Upper lobe of left lung (tissue), 6 donors: ENCODE measurements at regions not wholly inside any gene's neighbourhood (a gene's known extent, or its start where the extent isn't known, plus 50 kb on each side); places are given as distances from the start of the nearest gene placed in this dataset.
"Not testable (repeated sequence)": the region's sequence is repeated elsewhere in the genome, so short reads cannot be mapped to it uniquely, and the experiment has no call there.

Experiments
- ATAC-seq, 2 donors: fragments of 200-7000 bp; cut with Tn5 transposase; one replicate each; pipeline ENCODE4 v1.9.1; 2022; ENCODE audit warnings: mild to moderate bottlenecking in 2 of 2, moderate library complexity in 2 of 2; ENCODE audit not compliant: low FRiP score in 2 of 2
- DNase-seq, 2 donors: peaks; one replicate each; pipeline ENCODE4 v3.0.0-alpha.2; 2019 to 2020
- H3K27ac ChIP-seq, 4 donors: fragments of 200-600 bp; sonication (generic); one replicate each; pipeline ENCODE4 v1.5.1; 2016 to 2019
- H3K27me3 ChIP-seq, 4 donors: fragments of 200-600 bp; sonication (generic); one replicate each; pipeline ENCODE4 v1.5.1; 2017 to 2019
- H3K36me3 ChIP-seq, 4 donors: fragments of 200-600 bp; sonication (generic); one replicate each; pipeline ENCODE4 v1.5.1; 2016 to 2019
- H3K4me1 ChIP-seq, 4 donors: fragments of 200-600 bp; sonication (generic); one replicate each; pipeline ENCODE4 v1.5.1; 2018 to 2019
- H3K4me3 ChIP-seq, 4 donors: fragments of 200-600 bp; sonication (generic); one replicate each; pipeline ENCODE4 v1.5.1; 2017 to 2019; ENCODE audit warnings: mild to moderate bottlenecking in 2 of 4, moderate library complexity in 1 of 4
- H3K9me3 ChIP-seq, 4 donors: fragments of 200-600 bp; sonication (generic); one replicate each; pipeline ENCODE4 v1.5.1; 2018 to 2019
- EP300 ChIP-seq, 4 donors: sonication (generic); formaldehyde crosslinking; IDR thresholded peaks; one replicate each; pipeline ENCODE4 v1.5.1; 2017; ENCODE audit warnings: antibody characterized with exemption in 4 of 4, control low read depth in 2 of 4
- POLR2A ChIP-seq, 4 donors: fragments of 450-650 bp; IDR thresholded peaks; one replicate each; pipeline ENCODE4 v1.5.1; 2016 to 2017; ENCODE audit warnings: antibody characterized with exemption in 4 of 4, mild to moderate bottlenecking in 2 of 4
- POLR2AphosphoS5 ChIP-seq, 2 donors: sonication (generic); formaldehyde crosslinking; IDR thresholded peaks; one replicate each; pipeline ENCODE4 v1.5.1; 2017; ENCODE audit warnings: antibody characterized with exemption in 2 of 2
- WGBS, 2 donors: methylation state at CpG; one replicate each; pipeline ENCODE4 v1.1.5; 2017 to 2018; 5-methylcytosine and 5-hydroxymethylcytosine counted together
- TF ChIP-seq, protein P1 (sequence below), 6 experiments: fragments of 450-650 bp in 4 of 6; fragments of 200-600 bp in 2 of 6; sonication (generic) in 2 of 6; IDR thresholded peaks; one replicate each; pipeline ENCODE4 v1.5.1; 2016 to 2019; ENCODE audit warnings: antibody characterized with exemption in 6 of 6
- donor health status: DM: no; HTN: no; CAD: no; lungs with moderate emphysema.
- donor health status: DM: no; HTN: yes; CAD: no; lungs with severe emphysema.

DNA sequence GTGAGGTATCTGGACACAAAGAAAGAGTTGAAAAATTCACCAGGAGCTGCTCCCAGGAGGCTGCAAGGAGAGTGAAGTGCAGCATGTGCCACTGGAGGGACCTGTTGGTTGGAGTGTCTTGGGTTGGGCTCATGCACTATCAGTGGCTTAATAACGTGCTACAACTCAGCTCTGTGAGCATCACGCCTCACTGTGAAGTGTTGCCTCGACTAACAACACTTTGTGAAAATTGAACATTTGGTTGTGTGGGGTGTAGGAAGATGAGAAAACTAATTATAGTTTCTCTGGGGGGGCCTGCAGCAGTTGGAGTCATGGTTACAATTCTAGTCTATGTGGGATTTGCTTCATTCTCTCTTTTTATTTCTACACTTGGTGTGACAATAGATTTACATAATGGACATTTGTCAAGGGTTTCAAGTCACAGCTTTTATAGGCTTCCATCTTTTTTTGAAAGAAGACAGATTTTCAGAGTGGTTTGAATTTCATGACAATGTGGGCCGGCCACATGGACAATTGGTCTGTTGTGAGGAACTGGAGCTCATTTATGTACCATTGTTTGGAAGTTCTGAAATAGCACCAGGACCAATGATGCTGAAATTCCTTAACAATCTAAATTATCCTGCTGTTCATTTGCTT lies 121.3 kb downstream of the RAMP3 start:
- H3K27me3 ChIP-seq: no peaks in the 10 kb centered on the region
- no peak overlapping the region for H3K4me3 ChIP-seq
- no peaks in the 10 kb centered on the region for H3K9me3 ChIP-seq
- TF ChIP-seq POLR2AphosphoS5 (IDR thresholded peaks at IDR 0.05): no peak
- no peak for TF ChIP-seq POLR2A (IDR thresholded peaks at IDR 0.05)
- TF ChIP-seq, protein P1, sequence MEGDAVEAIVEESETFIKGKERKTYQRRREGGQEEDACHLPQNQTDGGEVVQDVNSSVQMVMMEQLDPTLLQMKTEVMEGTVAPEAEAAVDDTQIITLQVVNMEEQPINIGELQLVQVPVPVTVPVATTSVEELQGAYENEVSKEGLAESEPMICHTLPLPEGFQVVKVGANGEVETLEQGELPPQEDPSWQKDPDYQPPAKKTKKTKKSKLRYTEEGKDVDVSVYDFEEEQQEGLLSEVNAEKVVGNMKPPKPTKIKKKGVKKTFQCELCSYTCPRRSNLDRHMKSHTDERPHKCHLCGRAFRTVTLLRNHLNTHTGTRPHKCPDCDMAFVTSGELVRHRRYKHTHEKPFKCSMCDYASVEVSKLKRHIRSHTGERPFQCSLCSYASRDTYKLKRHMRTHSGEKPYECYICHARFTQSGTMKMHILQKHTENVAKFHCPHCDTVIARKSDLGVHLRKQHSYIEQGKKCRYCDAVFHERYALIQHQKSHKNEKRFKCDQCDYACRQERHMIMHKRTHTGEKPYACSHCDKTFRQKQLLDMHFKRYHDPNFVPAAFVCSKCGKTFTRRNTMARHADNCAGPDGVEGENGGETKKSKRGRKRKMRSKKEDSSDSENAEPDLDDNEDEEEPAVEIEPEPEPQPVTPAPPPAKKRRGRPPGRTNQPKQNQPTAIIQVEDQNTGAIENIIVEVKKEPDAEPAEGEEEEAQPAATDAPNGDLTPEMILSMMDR (IDR thresholded peaks at IDR 0.05): no peak
- no peak for TF ChIP-seq EP300 (IDR thresholded peaks at IDR 0.05)
- DNase-seq (no peak), ATAC-seq (no peak)
- 78% methylated on average over 4 of the region's 4 CpGs for WGBS, 2 donors
- no peaks in the 10 kb centered on the region for H3K4me1 ChIP-seq
- H3K27ac ChIP-seq: no peak overlapping the region
- H3K36me3 ChIP-seq: no peaks in the 10 kb centered on the region

GRCh38 chr7:45289611-45290010 lies 132.0 kb downstream of the RAMP3 start:
- not testable (repeated sequence) for DNase-seq, H3K27me3 ChIP-seq, ATAC-seq

GRCh38 chr7:45290880-45291279 lies 133.3 kb downstream of the RAMP3 start:
- DNase-seq: no peak
- no peak for TF ChIP-seq POLR2AphosphoS5 (IDR thresholded peaks at IDR 0.05)
- no peak for TF ChIP-seq EP300 (IDR thresholded peaks at IDR 0.05)
- TF ChIP-seq, protein P1 (IDR thresholded peaks at IDR 0.05): no peak
- no peak for TF ChIP-seq POLR2A (IDR thresholded peaks at IDR 0.05)
- WGBS, 2 donors: 81 to 90% methylated on average over 3 of the region's 3 CpGs
- H3K27ac ChIP-seq: no peak overlapping the region
- H3K27me3 ChIP-seq: no peaks in the 10 kb centered on the region
- ATAC-seq: no peak
- H3K9me3 ChIP-seq: peaks cover 0 to 15% (median 4%) of the 10 kb centered on the region in 4 donors
- H3K4me3 ChIP-seq: no peak overlapping the region
- no peaks in the 10 kb centered on the region for H3K36me3 ChIP-seq
- no peaks in the 10 kb centered on the region for H3K4me1 ChIP-seq

More at GRCh38 chr7:45289611-45290010, 132.0 kb downstream of the RAMP3 start:
- H3K4me1 ChIP-seq, H3K4me3 ChIP-seq, H3K36me3 ChIP-seq, H3K27ac ChIP-seq: not testable (repeated sequence)
- peaks cover 0 to 15% (median 4%) of the 10 kb centered on the region in 4 donors for H3K9me3 ChIP-seq

GRCh38 chr7:45292481-45292880 lies 134.9 kb downstream of the RAMP3 start:
- no peaks in the 10 kb centered on the region for H3K27me3 ChIP-seq
- H3K27ac ChIP-seq: no peak overlapping the region
- 64 to 66% methylated on average over 4 of the region's 4 CpGs for WGBS, 2 donors
- no peaks in the 10 kb centered on the region for H3K4me1 ChIP-seq
- H3K9me3 ChIP-seq: peaks cover 0 to 15% (median 4%) of the 10 kb centered on the region in 4 donors
- no peak for DNase-seq
- no peak for ATAC-seq
- TF ChIP-seq POLR2A (IDR thresholded peaks at IDR 0.05) (no peak), EP300 (IDR thresholded peaks at IDR 0.05) (no peak)
- no peaks in the 10 kb centered on the region for H3K36me3 ChIP-seq
- H3K4me3 ChIP-seq: no peak overlapping the region

GRCh38 chr7:45293295-45293942 lies 135.8 kb downstream of the RAMP3 start:
- ATAC-seq (no peak), DNase-seq (no peak)
- Histone ChIP-seq H3K27ac (no peak overlapping the region), H3K4me1 (no peaks in the 10 kb centered on the region), H3K9me3 (peaks cover 0 to 9% (median 4%) of the 10 kb centered on the region in 4 donors), H3K4me3 (no peak overlapping the region), H3K27me3 (no peaks in the 10 kb centered on the region), H3K36me3 (no peaks in the 10 kb centered on the region)
- TF ChIP-seq, protein P1 (IDR thresholded peaks at IDR 0.05): no peak
- no peak for TF ChIP-seq POLR2A (IDR thresholded peaks at IDR 0.05)
- no peak for TF ChIP-seq EP300 (IDR thresholded peaks at IDR 0.05)
- no peak for TF ChIP-seq POLR2AphosphoS5 (IDR thresholded peaks at IDR 0.05)
- WGBS, 2 donors: 83 to 86% methylated on average over 5 of the region's 5 CpGs

GRCh38 chr7:45294559-45294958 lies 137.0 kb downstream of the RAMP3 start:
- TF ChIP-seq EP300 (IDR thresholded peaks at IDR 0.05): no peak
- no peak for TF ChIP-seq POLR2AphosphoS5 (IDR thresholded peaks at IDR 0.05)
- TF ChIP-seq, protein P1 (IDR thresholded peaks at IDR 0.05): no peak
- TF ChIP-seq POLR2A (IDR thresholded peaks at IDR 0.05): no peak
- Histone ChIP-seq H3K9me3 (no peaks in the 10 kb centered on the region), H3K36me3 (no peaks in the 10 kb centered on the region), H3K4me3 (no peak overlapping the region), H3K27ac (no peak overlapping the region), H3K4me1 (no peaks in the 10 kb centered on the region), H3K27me3 (no peaks in the 10 kb centered on the region)
- no peak for DNase-seq
- ATAC-seq: no peak
- WGBS, 2 donors: 74 to 81% methylated on average over 4 of the region's 4 CpGs
